NCI-H345 treated with DMSO at 0.1 percent for 48 hours (cell line): ENCODE measurements at regions not wholly inside any gene's neighbourhood (a gene's known extent, or its start where the extent isn't known, plus 50 kb on each side); places are given as distances from the start of the nearest gene placed in this dataset.

Source experiments
- DNase-seq: peaks from one replicate; lab custom pipeline; 2025; ENCODE audit not compliant: unreplicated experiment; lab: John Stamatoyannopoulos, UW

- DNase-seq: no peak
These were observed 112.1 kb upstream of the ARL4C start for GRCh38 chr2:234608946-234609345.

DNA sequence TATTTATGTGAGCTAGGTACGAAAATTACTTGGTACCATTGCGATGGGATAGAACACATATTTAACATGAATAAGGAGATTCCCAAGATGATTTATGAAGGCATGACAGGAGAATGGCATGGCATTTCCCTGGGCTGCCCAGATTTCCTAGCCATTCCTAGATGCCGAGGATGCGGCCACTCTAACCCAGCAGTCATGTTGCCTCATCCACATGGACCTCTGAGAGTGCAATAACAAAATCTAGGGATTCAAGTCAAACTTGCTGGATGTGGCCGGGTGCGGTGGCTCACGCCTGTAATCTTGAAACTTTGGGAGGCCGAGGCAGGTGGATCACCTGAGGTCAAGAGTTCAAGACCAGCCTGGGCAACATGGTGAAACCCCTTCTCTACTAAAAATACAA is 110.8 kb upstream of the ARL4C start:
- no peak for DNase-seq

DNA sequence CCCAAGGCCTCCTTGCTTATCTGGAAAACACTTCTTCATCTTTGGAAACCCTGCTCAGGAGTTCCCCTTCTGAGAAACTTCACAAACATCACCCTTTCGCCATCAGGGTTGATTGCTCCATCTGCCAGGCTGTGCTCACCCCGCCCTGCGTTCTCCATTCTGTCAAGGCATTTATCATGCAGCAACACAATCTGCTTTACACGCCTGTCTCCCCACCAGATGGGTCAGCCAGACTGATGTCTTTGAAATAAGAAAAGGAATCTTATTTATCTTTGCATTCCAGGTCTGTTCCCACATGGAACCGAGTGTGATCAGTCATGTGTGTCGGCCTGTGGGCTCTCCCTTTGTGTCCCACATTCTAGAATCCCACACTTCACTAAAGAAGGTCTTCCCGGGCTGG is 110.0 kb upstream of the ARL4C start:
- DNase-seq: no peak

DNA sequence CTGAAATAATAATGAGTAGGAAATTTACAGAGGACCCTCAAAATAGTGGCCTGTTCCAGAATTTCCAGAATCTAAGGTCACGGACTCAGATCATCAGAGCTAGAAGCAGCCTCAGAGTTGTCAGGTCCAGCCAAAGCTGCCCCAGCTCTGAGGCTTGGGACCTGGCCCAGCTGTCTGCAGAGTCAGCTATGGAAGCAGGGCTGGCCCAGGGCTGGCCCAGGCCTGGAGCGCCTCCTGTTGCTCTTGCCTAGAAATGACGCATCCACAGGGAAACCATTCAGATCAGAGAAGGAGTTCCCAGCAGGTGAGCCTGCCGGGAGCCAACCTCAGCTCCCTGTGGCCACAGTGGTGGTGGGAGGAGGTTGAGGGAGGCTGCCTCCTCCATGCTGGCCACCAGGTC is 106.7 kb upstream of the ARL4C start:
- DNase-seq: no peak

GRCh38 chr2:234601213-234601612 is 104.3 kb upstream of the ARL4C start:
- DNase-seq: no peak

GRCh38 chr2:234597576-234597861 is 100.6 kb upstream of the ARL4C start:
- no peak for DNase-seq

DNA sequence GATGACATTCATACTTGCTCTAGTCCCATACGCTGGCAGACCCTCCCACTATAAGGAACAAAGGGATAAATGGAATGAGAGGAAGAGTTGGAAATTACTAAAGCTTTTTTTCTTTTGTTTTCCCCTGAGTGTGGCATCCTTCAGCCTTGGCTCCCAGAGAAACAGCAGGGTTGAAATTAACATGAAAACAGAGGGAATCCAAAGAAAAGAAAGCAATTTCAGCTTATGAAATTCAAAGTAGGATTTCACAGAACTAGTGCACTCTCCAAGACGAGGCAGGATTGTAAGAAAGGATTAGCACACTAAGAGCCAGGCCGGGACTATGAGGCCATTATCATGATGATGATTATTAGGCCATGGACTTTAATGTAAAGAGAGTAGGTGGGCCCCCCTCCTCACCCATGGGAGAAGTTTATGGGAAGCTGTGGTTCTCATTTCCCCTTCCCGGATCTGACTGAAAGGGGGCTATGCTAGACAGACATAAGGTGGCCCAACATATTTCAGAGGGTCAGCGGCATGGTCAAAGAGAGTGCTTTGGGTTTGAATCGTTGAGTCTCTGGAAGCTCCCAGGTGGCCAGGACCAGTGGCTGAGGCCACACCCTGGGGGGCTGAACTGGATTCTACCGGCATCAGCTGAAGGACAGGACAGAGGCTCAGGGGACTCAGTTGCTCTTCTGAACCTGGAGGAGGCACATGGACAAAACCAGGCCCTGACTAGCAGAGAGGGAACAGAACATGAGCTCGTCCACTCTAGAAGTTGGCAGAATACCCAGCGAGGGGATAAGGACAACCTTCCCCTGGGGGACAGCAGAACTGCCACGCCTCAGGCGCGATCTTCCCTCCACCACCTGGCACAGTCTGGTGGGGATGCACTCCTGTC is 100.1 kb upstream of the ARL4C start:
- no peak for DNase-seq

DNA sequence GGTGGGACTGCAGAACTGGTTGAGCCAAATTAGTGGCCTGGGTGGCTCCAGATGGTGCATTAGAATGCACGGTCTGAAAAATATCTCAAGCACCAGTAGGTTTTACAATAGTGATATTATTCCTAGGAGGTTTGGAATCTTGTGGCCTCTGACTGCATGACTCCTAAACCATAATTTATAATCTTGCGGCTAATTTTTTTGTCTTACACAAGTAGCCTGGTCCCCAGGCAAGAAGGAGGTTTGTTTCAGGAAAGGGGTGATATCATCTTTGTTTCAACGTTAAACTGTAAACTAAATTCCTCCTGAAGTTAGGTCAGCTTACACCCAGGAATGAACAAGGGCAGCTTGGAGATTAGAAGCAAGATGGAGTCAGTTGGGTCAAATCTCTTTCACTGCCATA is 98.9 kb upstream of the ARL4C start:
- DNase-seq: no peak

DNA sequence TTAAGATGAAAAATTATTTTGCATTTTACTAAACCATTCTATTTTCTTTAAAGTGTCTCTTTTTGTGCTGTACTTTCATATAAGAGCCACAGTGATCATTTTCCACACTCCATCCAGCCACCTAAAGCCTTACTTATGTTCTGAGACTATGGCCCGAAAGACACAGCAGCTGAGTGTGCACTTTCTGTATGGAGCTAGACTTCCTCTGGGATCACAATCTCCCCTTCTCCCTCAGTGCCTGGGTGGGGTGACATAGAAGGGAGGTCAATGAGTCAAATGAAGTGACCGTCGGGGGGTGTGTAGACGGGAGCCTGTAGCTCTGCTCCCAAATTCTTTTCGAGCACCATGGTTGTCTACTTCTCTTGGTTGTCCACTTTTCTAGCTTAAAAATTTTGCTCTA is 97.8 kb upstream of the ARL4C start:
- DNase-seq: no peak

- no peak for DNase-seq
These were observed 96.8 kb upstream of the ARL4C start for GRCh38 chr2:234593636-234594035.

DNA sequence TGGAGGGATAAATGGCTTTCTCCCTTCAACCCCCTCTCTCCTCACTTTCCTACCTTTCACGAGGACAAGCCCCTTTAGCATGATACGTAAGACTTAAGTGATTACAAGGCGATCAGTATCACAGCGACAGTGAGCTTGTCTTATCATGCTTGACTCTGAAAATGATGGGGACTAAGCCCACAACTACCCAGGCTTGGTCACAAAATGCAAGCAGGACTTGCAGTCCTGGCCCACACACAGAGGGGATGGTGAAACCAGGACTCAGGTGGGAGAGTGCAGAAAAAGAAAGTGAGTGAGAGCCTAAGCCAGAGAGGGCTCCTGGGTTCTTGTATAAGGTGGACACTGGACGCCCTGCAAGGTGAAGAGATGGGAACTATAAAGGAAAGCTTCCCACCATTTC is 95.7 kb upstream of the ARL4C start:
- no peak for DNase-seq

DNA sequence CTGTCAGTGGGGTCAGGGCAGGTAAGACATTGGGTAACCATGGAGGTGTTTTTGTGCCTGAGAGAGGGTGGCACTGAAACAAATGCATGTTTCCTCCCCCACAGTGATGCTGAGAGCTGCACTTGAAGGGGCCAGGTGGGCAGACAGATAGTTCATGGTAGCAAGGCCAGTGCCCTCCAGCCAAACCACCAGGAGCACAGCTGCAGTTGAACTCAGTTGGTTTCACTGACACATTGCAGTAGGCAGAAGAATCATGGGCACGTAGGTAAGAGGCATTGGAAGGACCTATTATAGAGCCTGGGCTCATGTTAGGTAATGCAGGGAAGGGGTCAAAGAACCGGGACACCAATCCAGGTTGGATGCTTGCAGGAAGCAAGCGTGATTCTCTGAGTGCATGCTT is 93.2 kb upstream of the ARL4C start:
- DNase-seq: no peak

GRCh38 chr2:234588054-234588430 is 91.2 kb upstream of the ARL4C start:
- no peak for DNase-seq

GRCh38 chr2:234587341-234588053 is 90.6 kb upstream of the ARL4C start:
- DNase-seq: no peak

DNA sequence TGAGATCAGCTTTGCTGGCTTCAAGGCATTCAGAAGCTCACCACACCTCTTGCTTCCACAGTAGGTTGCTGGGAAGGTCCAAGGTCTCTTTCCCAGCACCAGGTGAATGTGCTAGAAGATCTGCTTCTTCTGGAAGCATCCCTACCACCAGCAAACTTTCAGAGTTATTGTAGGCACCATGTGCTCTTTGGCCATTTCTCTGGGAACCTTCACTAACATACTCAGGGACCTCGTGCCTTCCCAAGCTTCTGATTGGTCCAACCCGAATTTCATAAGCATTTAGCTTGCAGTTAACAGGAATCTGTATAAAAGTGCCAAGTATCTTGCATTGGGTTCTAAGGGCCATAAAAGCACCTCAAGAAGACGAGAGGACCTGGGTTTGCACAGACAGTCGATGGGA is 86.5 kb upstream of the ARL4C start:
- no peak for DNase-seq

DNA sequence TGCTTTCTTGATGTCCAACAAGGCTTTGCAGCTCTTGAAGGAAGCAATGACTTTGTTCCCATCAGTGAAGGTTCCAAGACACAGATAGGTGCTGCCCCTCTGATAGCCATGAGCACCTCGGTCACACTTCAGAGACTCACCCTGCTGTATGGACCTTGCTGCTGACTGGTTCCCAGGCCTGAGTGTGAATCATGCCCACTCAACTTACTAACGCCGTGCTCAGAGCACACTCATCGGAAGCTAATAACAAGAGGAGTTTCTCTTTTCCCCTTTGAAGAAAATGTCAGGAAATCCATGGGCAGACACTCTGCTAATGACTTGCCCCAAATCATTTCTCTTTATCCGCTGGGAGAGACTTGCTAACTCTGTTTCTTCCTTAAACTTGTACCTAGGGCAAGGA is 83.8 kb upstream of the ARL4C start:
- no peak for DNase-seq

GRCh38 chr2:234579231-234579962 is 82.5 kb upstream of the ARL4C start:
- no peak for DNase-seq

DNA sequence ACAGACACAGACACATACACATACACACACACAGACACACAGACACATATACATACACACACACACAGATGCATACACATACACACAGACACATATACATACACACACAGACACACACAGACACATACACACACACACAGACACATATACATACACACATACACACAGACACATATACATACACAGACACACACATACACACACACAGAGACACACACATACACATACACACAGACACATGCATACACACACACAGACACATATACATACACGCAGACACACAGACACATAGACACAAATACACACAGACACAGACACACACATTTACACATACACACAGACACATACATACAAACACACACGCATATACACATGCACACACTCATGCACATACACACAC is 81.5 kb upstream of the ARL4C start:
- no peak for DNase-seq

- DNase-seq: no peak
These were observed 80.3 kb upstream of the ARL4C start for GRCh38 chr2:234577191-234577590.

- DNase-seq: no peak
These were observed 74.9 kb upstream of the ARL4C start for GRCh38 chr2:234571620-234572407.

DNA sequence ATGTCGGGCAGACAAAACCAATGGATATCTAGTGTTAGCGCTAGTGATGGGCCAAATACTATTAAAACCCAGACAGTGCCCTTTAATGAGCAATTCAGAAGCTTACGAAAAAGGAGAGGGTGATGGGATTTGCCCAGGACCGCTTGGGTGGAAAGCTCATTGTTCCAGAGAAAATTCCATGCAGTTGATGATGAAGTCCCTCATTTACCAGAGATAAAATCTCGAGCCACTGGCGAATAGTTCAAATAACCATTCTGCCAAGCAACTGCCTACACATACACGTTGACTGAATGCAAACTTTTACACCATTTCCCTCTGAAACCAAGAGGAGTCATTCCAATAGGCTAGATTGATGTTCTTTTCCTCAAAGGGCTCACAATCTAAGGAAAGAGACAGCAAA is 73.6 kb upstream of the ARL4C start:
- no peak for DNase-seq
